Small intestine (tissue), 7 donors: ENCODE measurements at regions not wholly inside any gene's neighbourhood (a gene's known extent, or its start where the extent isn't known, plus 50 kb on each side); places are given as distances from the start of the nearest gene placed in this dataset.
"Not testable (repeated sequence)": the region's sequence is repeated elsewhere in the genome, so short reads cannot be mapped to it uniquely, and the experiment has no call there.

Source experiments
- DNase-seq, 2 donors: peaks; one replicate each; pipeline versions ENCODE4 v3.0.0 to v3.0.0-alpha.2; 2013
- FAIRE-seq: peaks from 2 replicates; lab custom pipeline; 2012; peaks lifted over from hg19 to GRCh38; lab: Jason Lieb, UNC
- H3K27ac ChIP-seq, 3 donors: one replicate each; pipeline ENCODE4 v1.5.1; 2013; ENCODE audit warnings: low read length in 2 of 3, mild to moderate bottlenecking in 2 of 3, control low read depth in 1 of 3, inconsistent platforms in 1 of 3, low read depth in 1 of 3, moderate library complexity in 1 of 3
- H3K27me3 ChIP-seq, 3 donors: one replicate each; pipeline ENCODE4 v1.6.1; 2013; ENCODE audit warnings: low read length in 3 of 3, inconsistent platforms in 1 of 3; ENCODE audit not compliant: control insufficient read depth in 3 of 3, insufficient read depth in 3 of 3
- H3K36me3 ChIP-seq, 3 donors: one replicate each; pipeline ENCODE4 v1.6.1; 2013; ENCODE audit warnings: low read length in 3 of 3, inconsistent platforms in 1 of 3, low read depth in 1 of 3, mild to moderate bottlenecking in 1 of 3, moderate library complexity in 1 of 3; ENCODE audit not compliant: control insufficient read depth in 3 of 3, insufficient read depth in 2 of 3
- H3K4me1 ChIP-seq, 3 donors: one replicate each; pipeline ENCODE4 v1.6.1; 2013; ENCODE audit warnings: low read length in 2 of 3, inconsistent platforms in 1 of 3, low read depth in 1 of 3, mild to moderate bottlenecking in 1 of 3, moderate library complexity in 1 of 3; ENCODE audit not compliant: control insufficient read depth in 3 of 3, insufficient read depth in 2 of 3
- H3K4me3 ChIP-seq, 3 donors: one replicate each; pipeline ENCODE4 v1.5.1; 2013; ENCODE audit warnings: low read length in 3 of 3, control low read depth in 1 of 3, inconsistent platforms in 1 of 3, low read depth in 1 of 3, mild to moderate bottlenecking in 1 of 3, moderate library complexity in 1 of 3
- H3K9me3 ChIP-seq, 2 donors: one replicate each; pipeline ENCODE4 v1.6.1; 2013; ENCODE audit warnings: low read depth in 1 of 2, low read length in 1 of 2; ENCODE audit not compliant: control insufficient read depth in 2 of 2, insufficient read depth in 1 of 2
- WGBS, 3 donors: extraction: QIAGEN DNeasy Blood & Tissue Kit; methylation state at CpG; one replicate each; pipeline ENCODE4 v1.1.7; 2013; 5-methylcytosine and 5-hydroxymethylcytosine counted together
- donor health status: healthy with polysubstance abuse.
- donor health status: control.
- donor health status: control.
- donor health status: Bipolar disorder and iron deficiency.
- donor health status: healthy.

- peak; percentile 11 to 53 for DNase-seq
- not testable (repeated sequence) for H3K9me3 ChIP-seq, H3K36me3 ChIP-seq, H3K27me3 ChIP-seq, H3K4me1 ChIP-seq, FAIRE-seq
- H3K4me3 ChIP-seq, result peak overlapping the region in 2 of 3 donors; percentile 48 to 50
- peak overlapping the region in 2 of 3 donors; percentile 16 to 69 for H3K27ac ChIP-seq
- WGBS, 3 donors, result 24 to 60% (median 44%) methylated on average over 6 of the region's 6 CpGs
Measured at GRCh38 chr6:26957399-26958127, 289.9 kb upstream of the PRSS16 start.

- not testable (repeated sequence) for H3K36me3 ChIP-seq, H3K4me1 ChIP-seq, H3K9me3 ChIP-seq, H3K27me3 ChIP-seq, DNase-seq, FAIRE-seq, H3K4me3 ChIP-seq, H3K27ac ChIP-seq
Measured at GRCh38 chr6:26961236-26961635, 286.3 kb upstream of the PRSS16 start.

- no peak overlapping the region for H3K4me3 ChIP-seq
- H3K4me1 ChIP-seq, result no peaks in the 10 kb centered on the region
- H3K9me3 ChIP-seq, result peaks cover 0 to 8% of the 10 kb centered on the region in 2 donors
- H3K27ac ChIP-seq, result no peak overlapping the region
- WGBS, 3 donors, result 93 to 97% (median 96%) methylated on average over 15 of the region's 15 CpGs
- no peaks in the 10 kb centered on the region for H3K27me3 ChIP-seq
- FAIRE-seq, result no peak
- no peaks in the 10 kb centered on the region for H3K36me3 ChIP-seq
- DNase-seq, result no peak
Measured at GRCh38 chr6:27002447-27002846, 245.1 kb upstream of the PRSS16 start.

GRCh38 chr6:27007020-27007419 lies 240.5 kb upstream of the PRSS16 start:
- DNase-seq (no peak), FAIRE-seq (no peak)
- WGBS, 3 donors, result 35 to 48% (median 40%) methylated on average over 2 of the region's 2 CpGs
- Histone ChIP-seq H3K4me3 (no peak overlapping the region), H3K36me3 (peaks cover 0 to 3% (median 0%) of the 10 kb centered on the region in 3 donors), H3K27ac (no peak overlapping the region), H3K4me1 (no peaks in the 10 kb centered on the region), H3K9me3 (peaks cover 0 to 19% of the 10 kb centered on the region in 2 donors), H3K27me3 (no peaks in the 10 kb centered on the region)

GRCh38 chr6:27008613-27009012 lies 238.9 kb upstream of the PRSS16 start:
- DNase-seq, H3K27ac ChIP-seq, H3K27me3 ChIP-seq, H3K36me3 ChIP-seq, FAIRE-seq, H3K4me3 ChIP-seq, H3K4me1 ChIP-seq: not testable (repeated sequence)
- WGBS, 3 donors, result 92 to 96% (median 93%) methylated on average over 10 of the region's 10 CpGs
- peaks cover 0 to 19% of the 10 kb centered on the region in 2 donors for H3K9me3 ChIP-seq

- H3K27me3 ChIP-seq, H3K36me3 ChIP-seq, FAIRE-seq, H3K4me3 ChIP-seq, DNase-seq, H3K4me1 ChIP-seq, H3K27ac ChIP-seq, H3K9me3 ChIP-seq: not testable (repeated sequence)
- 98 to 100% (median 100%) methylated on average over 1 to 2 of the region's 2 CpGs for WGBS, 3 donors
Measured at GRCh38 chr6:27014053-27014452, 233.4 kb upstream of the PRSS16 start.

GRCh38 chr6:27016689-27017088 lies 230.8 kb upstream of the PRSS16 start:
- H3K4me1 ChIP-seq, result no peaks in the 10 kb centered on the region
- 14 to 42% (median 32%) methylated on average over 1 of the region's 1 CpG for WGBS, 3 donors
- no peaks in the 10 kb centered on the region for H3K36me3 ChIP-seq
- H3K27me3 ChIP-seq, result no peaks in the 10 kb centered on the region
- H3K27ac ChIP-seq, result no peak overlapping the region
- H3K9me3 ChIP-seq, result no peaks in the 10 kb centered on the region
- FAIRE-seq (no peak), DNase-seq (no peak)
- no peak overlapping the region for H3K4me3 ChIP-seq

- DNase-seq, H3K4me1 ChIP-seq, H3K4me3 ChIP-seq, H3K27ac ChIP-seq, H3K9me3 ChIP-seq, FAIRE-seq, H3K36me3 ChIP-seq, H3K27me3 ChIP-seq: not testable (repeated sequence)
- WGBS, 3 donors, result 93 to 97% (median 96%) methylated on average over 6 of the region's 6 CpGs
Measured at GRCh38 chr6:27018401-27018800, 229.1 kb upstream of the PRSS16 start.
